HG03354 (cell line): ENCODE measurements at regions not wholly inside any gene's neighbourhood (a gene's known extent, or its start where the extent isn't known, plus 50 kb on each side); places are given as distances from the start of the nearest gene placed in this dataset.
A peak's percentile ranks its signal among the peaks of the same experiment; 100 is the strongest.
"Not testable (repeated sequence)": the region's sequence is repeated elsewhere in the genome, so short reads cannot be mapped to it uniquely, and the experiment has no call there.

Source experiments
- ATAC-seq: cut with Tn5 transposase; IDR thresholded peaks from one replicate; pipeline ENCODE4 v1.9.1; 2021; ENCODE audit warnings: mild to moderate bottlenecking; ENCODE audit not compliant: unreplicated experiment, poor library complexity, severe bottlenecking

GRCh38 chr12:14032191-14032590 is 50.8 kb upstream of the GRIN2B start:
- not testable (repeated sequence) for ATAC-seq

- ATAC-seq: no peak
Observed at GRCh38 chr12:14043776-14044175, 62.4 kb upstream of the GRIN2B start.

DNA sequence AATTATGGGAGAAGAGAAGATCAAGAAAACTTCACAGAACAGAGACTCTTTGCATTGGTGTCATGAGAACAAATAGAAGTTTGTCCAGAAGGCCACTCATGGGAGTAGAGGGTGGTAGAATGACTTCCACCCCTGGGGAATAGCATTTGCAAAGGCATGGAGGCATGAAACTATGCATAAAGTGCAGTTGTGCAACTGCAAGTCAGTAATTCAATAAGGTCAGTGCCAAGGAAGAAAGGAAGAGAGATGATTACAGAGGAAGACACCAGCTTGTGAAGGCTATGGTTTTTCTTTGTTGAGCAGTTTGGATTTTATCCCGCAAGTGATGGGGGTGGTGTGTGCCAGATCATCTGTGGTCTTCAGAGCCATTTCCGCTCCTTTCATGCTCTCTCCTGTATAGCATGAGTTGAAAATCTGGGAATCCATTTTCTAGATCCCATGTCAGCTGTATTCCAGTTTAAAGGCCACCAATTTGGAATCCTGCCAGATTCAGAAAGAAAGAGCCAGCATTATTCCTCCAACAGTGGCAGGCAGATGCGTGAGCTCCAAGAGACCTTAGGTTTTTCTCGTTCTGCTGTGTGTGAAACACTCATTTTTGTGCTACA is 67.6 kb upstream of the GRIN2B start:
- no peak for ATAC-seq

- ATAC-seq: no peak
Observed at GRCh38 chr12:14057895-14058294, 76.5 kb upstream of the GRIN2B start.

- no peak for ATAC-seq
Observed at GRCh38 chr12:14058717-14059116, 77.3 kb upstream of the GRIN2B start.

GRCh38 chr12:14059548-14059947 is 78.1 kb upstream of the GRIN2B start:
- no peak for ATAC-seq

- no peak for ATAC-seq
Observed at GRCh38 chr12:14065616-14066015, 84.2 kb upstream of the GRIN2B start.

GRCh38 chr12:14066021-14066420 is 84.6 kb upstream of the GRIN2B start:
- no peak for ATAC-seq

DNA sequence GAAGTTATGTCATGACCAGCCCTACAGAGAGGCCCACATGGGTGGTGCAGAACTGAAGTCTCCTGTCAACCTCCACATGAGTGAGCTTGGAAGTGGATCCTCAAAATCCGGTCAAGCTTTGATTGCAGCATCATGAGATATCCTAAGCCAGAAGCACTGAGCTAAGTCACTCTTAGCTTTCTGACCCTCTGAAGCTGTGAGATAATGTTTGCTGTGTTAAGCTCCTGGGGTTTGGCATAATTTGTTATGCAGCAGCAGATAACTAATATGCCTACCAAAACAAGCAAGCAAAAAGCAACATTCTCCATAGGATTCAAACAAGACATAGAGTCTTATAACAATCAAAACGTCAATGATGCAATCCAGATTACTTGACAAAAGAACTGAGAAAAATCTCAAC is 87.6 kb upstream of the GRIN2B start:
- no peak for ATAC-seq

DNA sequence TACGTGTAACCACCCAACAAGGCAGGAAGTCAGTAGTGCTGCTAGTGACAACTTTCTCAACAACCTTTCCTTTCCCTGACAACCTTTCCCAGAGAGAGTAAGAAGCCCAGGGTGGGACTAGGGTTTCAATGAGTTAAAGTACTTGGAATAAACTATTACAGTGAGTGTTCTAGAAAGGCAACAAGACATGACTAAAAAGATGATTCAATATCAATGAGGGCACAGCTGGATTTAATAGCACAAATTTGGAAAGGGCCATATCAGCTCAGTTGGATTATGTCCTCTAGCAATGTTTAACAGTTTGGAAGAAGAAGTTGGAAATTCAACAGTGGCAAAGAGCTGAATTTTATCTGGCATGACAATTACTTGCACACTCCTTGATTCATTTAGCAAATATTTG is 90.4 kb upstream of the GRIN2B start:
- no peak for ATAC-seq

DNA sequence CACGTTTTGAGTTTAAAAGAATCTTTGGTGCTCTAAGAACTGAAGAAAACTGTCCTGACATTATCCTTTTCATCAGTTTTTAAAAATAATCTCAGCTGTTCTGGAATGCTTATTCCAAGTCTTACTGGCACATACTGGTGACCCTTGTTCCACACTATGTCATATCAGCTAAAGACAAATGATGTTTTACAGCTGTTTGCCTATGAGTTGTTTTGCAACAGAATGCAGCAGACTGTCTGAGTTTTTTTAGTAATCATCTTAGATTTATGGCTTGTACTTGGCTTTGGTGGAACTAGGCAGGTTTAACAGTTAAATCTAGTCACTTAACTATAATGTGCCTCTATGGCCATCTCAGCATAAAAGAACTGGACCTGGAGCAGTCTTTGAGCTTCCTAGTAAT is 91.6 kb upstream of the GRIN2B start:
- ATAC-seq: no peak

DNA sequence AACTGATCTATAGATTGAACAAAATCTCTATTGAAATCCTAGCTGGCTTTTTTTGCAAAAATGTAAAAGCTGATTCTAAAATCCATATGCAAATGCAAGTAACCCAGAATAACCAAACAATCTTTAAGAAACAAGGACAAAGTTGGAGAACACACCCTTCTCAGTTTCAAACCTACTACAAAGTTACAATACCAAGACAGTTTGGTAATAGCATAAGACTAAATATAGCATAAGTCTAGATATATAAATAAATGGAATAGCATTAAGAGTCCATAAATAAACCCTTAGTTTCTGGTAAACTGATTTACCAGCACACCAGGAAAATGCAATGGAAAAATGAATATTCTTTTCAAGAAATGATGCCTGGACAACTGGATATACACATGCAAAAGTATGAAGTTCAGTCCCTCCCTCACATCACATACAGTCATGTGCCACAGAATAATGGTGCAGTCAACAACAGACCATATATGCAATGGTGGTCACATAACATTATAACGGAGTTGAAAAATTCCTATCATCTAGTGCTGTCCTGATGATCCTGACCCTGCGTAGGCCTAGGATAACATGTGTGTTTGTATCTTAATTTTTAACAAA is 94.5 kb upstream of the GRIN2B start:
- no peak for ATAC-seq

- no peak for ATAC-seq
Observed at GRCh38 chr12:14076538-14076937, 95.1 kb upstream of the GRIN2B start.

DNA sequence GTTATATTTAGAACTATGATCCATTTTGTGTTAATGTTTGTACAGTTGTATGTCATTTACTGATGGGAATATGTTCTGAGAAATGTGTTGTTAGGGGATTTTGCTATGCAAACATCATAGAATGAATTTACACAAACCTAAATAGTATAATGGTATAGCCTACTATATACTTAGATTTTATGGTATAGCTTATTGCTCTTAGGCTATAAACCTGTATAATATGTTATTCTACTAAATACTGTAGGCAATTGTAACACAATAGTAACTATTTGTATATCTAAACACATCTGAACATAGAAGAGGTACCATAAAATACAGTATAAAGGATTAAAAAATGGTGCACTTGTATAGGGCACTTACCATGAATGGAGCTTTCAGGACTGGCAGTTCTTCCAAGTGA is 105.4 kb upstream of the GRIN2B start:
- ATAC-seq: no peak

DNA sequence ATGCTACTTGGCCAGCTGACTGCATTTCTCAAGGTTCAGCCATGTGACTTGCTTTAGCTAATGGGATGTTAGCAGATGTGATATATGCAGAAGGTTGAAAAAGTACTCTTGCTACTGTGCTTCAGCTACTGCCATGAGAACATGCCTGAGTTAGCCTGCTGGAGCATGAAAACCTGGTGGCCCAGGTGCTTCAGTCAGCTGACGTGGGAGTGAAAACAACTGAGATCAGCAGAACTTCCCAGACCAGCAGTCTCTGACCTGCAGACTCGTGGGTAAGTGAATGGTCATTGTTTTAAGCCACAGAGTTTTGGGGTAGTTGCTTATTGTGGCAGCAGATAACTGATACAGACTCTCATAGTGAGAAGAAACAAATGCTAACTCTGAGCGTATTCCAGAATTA is 118.6 kb upstream of the GRIN2B start:
- ATAC-seq: no peak

GRCh38 chr12:14101556-14101955 is 120.2 kb upstream of the GRIN2B start:
- ATAC-seq: not testable (repeated sequence)

- peak; percentile 99 for ATAC-seq
Observed at GRCh38 chr12:14111230-14111865, 129.9 kb upstream of the GRIN2B start.

DNA sequence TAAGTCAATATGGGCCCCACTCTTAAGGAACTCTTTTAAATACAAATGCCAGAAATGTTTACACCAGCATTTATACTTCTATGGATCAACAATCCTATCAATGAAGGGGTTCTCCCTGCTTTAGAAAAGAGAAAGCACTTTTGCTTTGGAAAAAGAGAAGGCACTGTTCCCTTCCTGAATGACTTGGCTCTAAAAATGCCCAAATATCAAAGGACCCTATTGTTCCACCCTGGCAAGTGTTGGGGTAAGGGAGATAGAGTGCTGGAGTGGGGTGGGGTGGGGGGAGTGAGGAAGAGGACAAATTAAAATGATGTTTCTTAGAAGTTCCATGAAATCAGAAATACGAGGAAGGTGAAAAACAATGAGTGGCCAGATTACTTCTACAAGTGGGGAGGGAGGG is 131.6 kb upstream of the GRIN2B start:
- ATAC-seq: no peak

DNA sequence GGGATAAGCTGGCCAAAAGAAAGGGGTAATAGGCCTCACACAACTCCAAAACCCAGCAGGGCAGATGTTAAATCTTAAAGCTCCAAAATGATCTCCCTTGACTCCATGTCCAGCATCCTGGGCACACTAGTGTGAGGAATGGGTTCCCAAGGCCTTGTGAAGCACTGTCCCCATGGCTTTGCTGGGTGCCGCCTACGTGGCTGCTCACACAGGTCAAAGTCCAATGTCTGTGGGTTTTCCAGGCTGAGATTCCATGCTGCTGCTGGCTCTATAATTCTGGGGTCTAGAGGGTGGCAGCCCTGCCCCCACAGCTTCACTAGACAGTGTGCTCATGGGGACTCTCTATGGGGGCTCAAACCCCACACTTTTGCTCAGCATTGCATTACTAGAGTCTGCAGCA is 145.3 kb upstream of the GRIN2B start:
- ATAC-seq: no peak

- ATAC-seq: no peak
Observed at GRCh38 chr12:14129611-14130195, 148.3 kb upstream of the GRIN2B start.

- ATAC-seq: no peak
Observed at GRCh38 chr12:14135996-14136395, 154.6 kb upstream of the GRIN2B start.
